NB4 (cell line): ENCODE measurements at regions not wholly inside any gene's neighbourhood (a gene's known extent, or its start where the extent isn't known, plus 50 kb on each side); places are given as distances from the start of the nearest gene placed in this dataset.

Source experiments
- DNase-seq: peaks from one replicate; pipeline ENCODE4 v3.0.0; 2010; ENCODE audit warnings: low read depth
- H3K4me3 ChIP-seq: one replicate; pipeline ENCODE4 v1.5.1; 2011; ENCODE audit warnings: mild to moderate bottlenecking, low read depth, low read length, moderate library complexity
- CTCF ChIP-seq: IDR thresholded peaks from one replicate; pipeline ENCODE4 v1.5.1; 2012; ENCODE audit warnings: low read depth, low read length
- MYC ChIP-seq: IDR thresholded peaks from 2 replicates; pipeline ENCODE4 v1.6.1; 2011; ENCODE audit warnings: low read depth, low read length
- POLR2A ChIP-seq: IDR thresholded peaks from 2 replicates; pipeline ENCODE4 v1.6.1; 2011; ENCODE audit warnings: mild to moderate bottlenecking; ENCODE audit not compliant: insufficient read length; ENCODE audit errors: extremely low read depth
- TF ChIP-seq, protein P1 (sequence below): IDR thresholded peaks from 2 replicates; pipeline ENCODE4 v1.6.1; 2011; ENCODE audit warnings: low read depth, low read length

DNA sequence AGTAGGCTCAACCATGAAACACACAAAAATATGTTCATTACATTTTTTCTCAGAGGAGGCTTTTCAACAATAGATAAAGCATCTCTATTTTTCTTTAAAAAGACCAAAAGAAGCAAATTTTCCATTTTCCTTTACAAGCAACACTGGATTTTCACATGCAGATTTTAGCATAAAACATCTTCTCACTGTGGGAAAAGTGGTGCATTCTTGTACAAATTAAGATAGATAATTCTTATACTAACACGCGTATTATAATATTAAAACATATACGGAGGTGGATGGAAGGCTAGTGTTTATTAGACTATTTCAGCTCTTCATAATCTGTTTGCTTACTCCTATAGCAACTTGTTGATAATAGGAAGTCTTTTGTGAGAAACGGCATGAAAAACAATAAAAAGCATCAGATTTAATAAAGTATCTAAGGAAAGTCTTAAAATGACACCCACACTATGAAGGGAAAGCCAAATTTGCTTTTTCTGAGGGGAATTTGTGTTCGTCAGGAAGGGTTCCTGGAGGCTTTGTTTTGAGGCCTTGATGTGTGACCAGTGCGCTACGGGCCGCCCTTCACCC, 529.6 kb downstream of the SOX2 start:
- H3K4me3 ChIP-seq = no peak overlapping the region
- no peak for DNase-seq
- TF ChIP-seq POLR2A (no peak), MYC (no peak), CTCF (no peak)
- TF ChIP-seq, protein P1, sequence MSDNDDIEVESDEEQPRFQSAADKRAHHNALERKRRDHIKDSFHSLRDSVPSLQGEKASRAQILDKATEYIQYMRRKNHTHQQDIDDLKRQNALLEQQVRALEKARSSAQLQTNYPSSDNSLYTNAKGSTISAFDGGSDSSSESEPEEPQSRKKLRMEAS = no peak

DNA sequence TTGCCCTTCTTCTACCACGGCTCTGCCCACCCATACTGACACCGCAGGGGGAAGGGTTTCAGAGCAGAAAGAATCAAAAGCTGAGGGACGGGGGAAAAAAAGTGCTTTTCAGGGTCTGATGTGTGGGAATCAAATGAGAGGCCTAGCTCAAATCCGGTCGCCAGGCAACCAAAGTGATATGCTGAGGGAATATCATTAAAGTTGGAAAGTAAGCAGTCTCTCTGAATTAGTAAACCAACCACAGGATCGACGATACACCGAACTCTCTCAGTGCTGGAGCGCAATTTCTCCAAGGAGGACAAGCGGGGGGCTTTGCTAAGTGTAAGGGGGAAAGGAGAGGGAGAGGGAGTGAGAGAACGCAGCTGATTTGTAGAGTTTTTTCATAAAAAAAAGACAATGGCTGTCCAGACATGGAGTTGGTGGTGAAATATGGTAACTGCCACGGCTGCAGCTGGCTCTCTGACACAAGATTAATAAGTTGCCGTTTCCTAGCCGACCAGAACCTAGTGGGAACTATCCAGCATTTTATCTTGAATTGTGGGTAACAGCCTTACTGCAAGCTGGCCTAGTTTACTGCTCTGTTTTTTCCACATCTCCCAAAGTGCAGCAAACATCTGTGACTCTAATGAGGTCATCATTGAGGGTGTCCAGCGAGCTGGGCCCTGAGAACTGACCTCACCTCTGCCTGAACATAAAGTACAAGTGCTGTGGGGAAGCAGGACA, 530.2 kb downstream of the SOX2 start:
- TF ChIP-seq, protein P1 = no peak
- TF ChIP-seq POLR2A = no peak
- TF ChIP-seq MYC = no peak
- no peak for DNase-seq
- H3K4me3 ChIP-seq = no peak overlapping the region

DNA sequence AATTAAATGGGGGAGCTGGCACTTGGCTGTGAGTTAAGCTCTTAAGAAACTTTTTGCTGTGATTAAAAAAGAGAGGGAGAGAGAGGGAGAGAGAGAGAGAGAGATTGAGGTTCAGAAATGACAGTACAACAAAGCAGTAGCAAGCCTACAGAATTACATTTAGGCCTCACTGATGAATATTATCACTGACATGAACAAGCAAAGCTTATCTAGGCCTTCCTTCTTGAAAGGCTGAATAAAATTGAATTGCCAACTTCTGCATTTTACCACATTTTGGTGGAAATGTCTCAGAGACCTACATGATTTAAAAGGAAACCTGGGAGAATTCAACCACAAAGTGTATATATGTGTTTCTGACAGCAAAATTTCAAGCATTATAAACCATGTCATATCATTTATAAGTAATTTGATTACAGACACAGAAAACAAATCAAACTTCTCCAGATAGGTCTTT, 530.8 kb downstream of the SOX2 start:
- no peak for DNase-seq
- TF ChIP-seq MYC = no peak
- TF ChIP-seq POLR2A = no peak
- TF ChIP-seq, protein P1 = no peak
- no peak for TF ChIP-seq CTCF
- no peak overlapping the region for H3K4me3 ChIP-seq

- DNase-seq = no peak
- TF ChIP-seq CTCF = no peak
- TF ChIP-seq POLR2A = no peak
- TF ChIP-seq, protein P1 = no peak
- TF ChIP-seq MYC = no peak
- no peak overlapping the region for H3K4me3 ChIP-seq
Observed at GRCh38 chr3:182243625-182244024, 531.9 kb downstream of the SOX2 start.

- TF ChIP-seq CTCF = no peak
- TF ChIP-seq, protein P1 = no peak
- TF ChIP-seq POLR2A = no peak
- TF ChIP-seq MYC = no peak
- no peak for DNase-seq
- H3K4me3 ChIP-seq = no peak overlapping the region
Observed at GRCh38 chr3:182244222-182244971, 532.7 kb downstream of the SOX2 start.

GRCh38 chr3:182245059-182245458, 533.3 kb downstream of the SOX2 start:
- DNase-seq = no peak
- TF ChIP-seq, protein P1 = no peak
- TF ChIP-seq CTCF (no peak), POLR2A (no peak)
- no peak overlapping the region for H3K4me3 ChIP-seq
